Mesenchymal stem cell (in vitro differentiated cells and primary cell): ENCODE measurements at regions not wholly inside any gene's neighbourhood (a gene's known extent, or its start where the extent isn't known, plus 50 kb on each side); places are given as distances from the start of the nearest gene placed in this dataset.
A peak's percentile ranks its signal among the peaks of the same experiment; 100 is the strongest.

ENCODE experiments used
- DNase-seq: peaks from one replicate; pipeline ENCODE4 v3.0.0-alpha.2; 2013
- H2AFZ ChIP-seq: one replicate; pipeline ENCODE4 v1.6.1; 2013; ENCODE audit warnings: low read depth, mild to moderate bottlenecking, control low read depth, inconsistent platforms, low read length, moderate library complexity
- H2AK5ac ChIP-seq: 2 replicates; pipeline ENCODE4 v1.6.1; 2013; ENCODE audit warnings: low read length, moderate library complexity, mild to moderate bottlenecking, inconsistent platforms; ENCODE audit not compliant: severe bottlenecking
- H2BK120ac ChIP-seq: one replicate; pipeline ENCODE4 v1.6.1; 2013; ENCODE audit warnings: low read depth, mild to moderate bottlenecking, inconsistent platforms, low read length, moderate library complexity
- H2BK12ac ChIP-seq, 2 experiments: one replicate each; pipeline ENCODE4 v1.6.1; 2013; ENCODE audit warnings: inconsistent platforms in 2 of 2, low read length in 2 of 2, mild to moderate bottlenecking in 2 of 2, moderate library complexity in 2 of 2, control low read depth in 1 of 2
- H2BK15ac ChIP-seq: one replicate; pipeline ENCODE4 v1.6.1; 2013; ENCODE audit warnings: mild to moderate bottlenecking, low read depth, inconsistent platforms; ENCODE audit not compliant: poor library complexity, severe bottlenecking
- H2BK5ac ChIP-seq: 2 replicates; pipeline ENCODE4 v1.6.1; 2013; ENCODE audit warnings: low read depth, mild to moderate bottlenecking, low read length, control low read depth, inconsistent platforms; ENCODE audit not compliant: poor library complexity, severe bottlenecking
- H3K14ac ChIP-seq, 2 experiments: one replicate each; pipeline ENCODE4 v1.6.1; 2013; ENCODE audit warnings: inconsistent platforms in 2 of 2, low read length in 2 of 2, control low read depth in 1 of 2, mild to moderate bottlenecking in 1 of 2, moderate library complexity in 1 of 2
- H3K18ac ChIP-seq, 2 experiments: one replicate each; pipeline ENCODE4 v1.6.1; 2013; ENCODE audit warnings: inconsistent platforms in 2 of 2, low read length in 2 of 2, control low read depth in 1 of 2, low read depth in 1 of 2, mild to moderate bottlenecking in 1 of 2
- H3K23ac ChIP-seq, 2 experiments: one replicate each; pipeline ENCODE4 v1.6.1; 2013; ENCODE audit warnings: inconsistent platforms in 2 of 2, low read length in 2 of 2, mild to moderate bottlenecking in 2 of 2, moderate library complexity in 2 of 2, control low read depth in 1 of 2
- H3K27ac ChIP-seq: 2 replicates; pipeline ENCODE4 v1.5.1; 2013; ENCODE audit warnings: mild to moderate bottlenecking, moderate library complexity, low read length, control low read depth, inconsistent platforms; ENCODE audit not compliant: poor library complexity, severe bottlenecking
- H3K27me3 ChIP-seq, 2 experiments: 2 replicates each; pipeline versions ENCODE4 v1.6.1 to v1.7.0; 2013; ENCODE audit warnings: low read length in 2 of 2, mild to moderate bottlenecking in 2 of 2, moderate library complexity in 2 of 2, control low read depth in 1 of 2, inconsistent platforms in 1 of 2; ENCODE audit not compliant: control insufficient read depth in 1 of 2, insufficient read depth in 1 of 2
- H3K36me3 ChIP-seq, 2 experiments: 2 replicates each; pipeline versions ENCODE4 v1.6.1 to v1.7.0; 2013; ENCODE audit warnings: low read length in 2 of 2, control low read depth in 1 of 2, inconsistent platforms in 1 of 2, low read depth in 1 of 2, mild to moderate bottlenecking in 1 of 2; ENCODE audit not compliant: insufficient read depth in 2 of 2, control insufficient read depth in 1 of 2
- H3K4ac ChIP-seq, 2 experiments: one replicate each; pipeline ENCODE4 v1.6.1; 2013; ENCODE audit warnings: inconsistent platforms in 2 of 2, low read length in 2 of 2, mild to moderate bottlenecking in 2 of 2, moderate library complexity in 2 of 2, control low read depth in 1 of 2, low read depth in 1 of 2
- H3K4me1 ChIP-seq: 2 replicates; pipeline ENCODE4 v1.6.1; 2013; ENCODE audit warnings: low read depth, low read length, control low read depth; ENCODE audit not compliant: control insufficient read depth, insufficient read depth
- H3K4me2 ChIP-seq: 2 replicates; pipeline ENCODE4 v1.6.1; 2013; ENCODE audit warnings: low read length, mild to moderate bottlenecking, inconsistent platforms; ENCODE audit not compliant: poor library complexity, severe bottlenecking
- H3K4me3 ChIP-seq, 2 experiments: 2 replicates each; pipeline versions ENCODE4 v1.5.1 to v1.7.0; 2013; ENCODE audit warnings: low read length in 2 of 2, mild to moderate bottlenecking in 2 of 2, control low read depth in 1 of 2, low read depth in 1 of 2; ENCODE audit not compliant: insufficient read depth in 1 of 2
- H3K79me1 ChIP-seq: replicated peaks from 2 replicates; pipeline ENCODE4 v1.6.1; 2013; ENCODE audit warnings: mild to moderate bottlenecking, control low read depth, low read length, inconsistent platforms; ENCODE audit not compliant: poor library complexity, severe bottlenecking
- H3K9ac ChIP-seq: 2 replicates; pipeline ENCODE4 v1.7.0; 2013; ENCODE audit warnings: mild to moderate bottlenecking, low read length, moderate library complexity
- H3K9me3 ChIP-seq: 2 replicates; pipeline ENCODE4 v1.7.0; 2013; ENCODE audit warnings: mild to moderate bottlenecking, low read length; ENCODE audit not compliant: control insufficient read depth
- H4K8ac ChIP-seq: one replicate; pipeline ENCODE4 v1.6.1; 2013; ENCODE audit warnings: inconsistent platforms, mild to moderate bottlenecking, low read length, moderate library complexity
- H4K91ac ChIP-seq: one replicate; pipeline ENCODE4 v1.6.1; 2013; ENCODE audit warnings: mild to moderate bottlenecking, low read length, inconsistent platforms
- WGBS: methylation state at CpG from one replicate; pipeline ENCODE4 v1.1.7; 2013; ENCODE audit warnings: mixed read lengths; 5-methylcytosine and 5-hydroxymethylcytosine counted together

GRCh38 chr7:90111-91063 lies 102.0 kb upstream of the FAM20C start:
- H3K27ac ChIP-seq, result peak overlapping the region; percentile 75
- 80% methylated on average over 13 of the region's 13 CpGs for WGBS
- H2BK5ac ChIP-seq, result no peak overlapping the region
- peak overlapping the region; percentile 23 to 95 for H3K18ac ChIP-seq
- H2AK5ac ChIP-seq, result no peak overlapping the region
- no peak overlapping the region for H2AFZ ChIP-seq
- H2BK12ac ChIP-seq, result peak overlapping the region; percentile 50 to 88
- H3K9ac ChIP-seq, result peak overlapping the region; percentile 75
- H3K14ac ChIP-seq, result peak overlapping the region in 1 of 2 experiments; percentile 95
- H3K36me3 ChIP-seq, result no peaks in the 10 kb centered on the region
- peak overlapping the region in 1 of 2 experiments; percentile 84 for H3K4ac ChIP-seq
- H3K4me3 ChIP-seq, result peak overlapping the region in 1 of 2 experiments; percentile 64
- H3K79me1 ChIP-seq, result no peaks in the 10 kb centered on the region
- peak overlapping the region; percentile 62 for H4K8ac ChIP-seq
- H3K4me2 ChIP-seq, result no peak overlapping the region
- peak; percentile 93 for DNase-seq
- H4K91ac ChIP-seq, result peak overlapping the region; percentile 34
- H3K4me1 ChIP-seq, result peaks cover 52% of the 10 kb centered on the region
- H3K9me3 ChIP-seq, result no peaks in the 10 kb centered on the region
- H2BK120ac ChIP-seq, result no peak overlapping the region
- H2BK15ac ChIP-seq, result no peak overlapping the region
- no peak overlapping the region for H3K23ac ChIP-seq
- no peaks in the 10 kb centered on the region for H3K27me3 ChIP-seq

GRCh38 chr7:91396-92175 lies 100.8 kb upstream of the FAM20C start:
- no peak overlapping the region for H2AFZ ChIP-seq
- peak overlapping the region in 1 of 2 experiments; percentile 64 for H3K4me3 ChIP-seq
- peak overlapping the region; percentile 24 for H2BK120ac ChIP-seq
- H3K23ac ChIP-seq, result no peak overlapping the region
- WGBS, result 81% methylated on average over 18 of the region's 18 CpGs
- H2AK5ac ChIP-seq, result no peak overlapping the region
- no peak overlapping the region for H2BK15ac ChIP-seq
- H3K4me1 ChIP-seq, result peaks cover 40% of the 10 kb centered on the region
- H3K4me2 ChIP-seq, result no peak overlapping the region
- H3K79me1 ChIP-seq, result no peaks in the 10 kb centered on the region
- H3K9me3 ChIP-seq, result peaks cover 2% of the 10 kb centered on the region
- peak overlapping the region; percentile 46 for H4K91ac ChIP-seq
- H2BK12ac ChIP-seq, result peak overlapping the region in 1 of 2 experiments; percentile 83
- peak overlapping the region in 1 of 2 experiments; percentile 16 for H3K18ac ChIP-seq
- peak overlapping the region in 1 of 2 experiments; percentile 35 for H3K14ac ChIP-seq
- H4K8ac ChIP-seq, result no peak overlapping the region
- H3K27me3 ChIP-seq, result no peaks in the 10 kb centered on the region
- DNase-seq, result no peak
- H2BK5ac ChIP-seq, result no peak overlapping the region
- no peaks in the 10 kb centered on the region for H3K36me3 ChIP-seq
- H3K27ac ChIP-seq, result no peak overlapping the region
- H3K4ac ChIP-seq, result peak overlapping the region in 1 of 2 experiments; percentile 61
- H3K9ac ChIP-seq, result no peak overlapping the region

- H2AK5ac ChIP-seq, result no peak overlapping the region
- no peak overlapping the region for H3K14ac ChIP-seq
- no peak for DNase-seq
- WGBS, result 82% methylated on average over 6 of the region's 6 CpGs
- no peak overlapping the region for H3K18ac ChIP-seq
- no peaks in the 10 kb centered on the region for H3K36me3 ChIP-seq
- H3K79me1 ChIP-seq, result no peaks in the 10 kb centered on the region
- H2BK12ac ChIP-seq, result no peak overlapping the region
- no peak overlapping the region for H3K27ac ChIP-seq
- H3K9me3 ChIP-seq, result peaks cover 7% of the 10 kb centered on the region
- no peak overlapping the region for H3K4ac ChIP-seq
- H2BK15ac ChIP-seq, result no peak overlapping the region
- H4K8ac ChIP-seq, result no peak overlapping the region
- H3K4me3 ChIP-seq, result no peak overlapping the region
- H3K4me1 ChIP-seq, result peaks cover 36% of the 10 kb centered on the region
- no peak overlapping the region for H4K91ac ChIP-seq
- no peak overlapping the region for H3K9ac ChIP-seq
- no peak overlapping the region for H2BK120ac ChIP-seq
- no peaks in the 10 kb centered on the region for H3K27me3 ChIP-seq
- no peak overlapping the region for H2BK5ac ChIP-seq
- no peak overlapping the region for H3K4me2 ChIP-seq
- H3K23ac ChIP-seq, result no peak overlapping the region
- H2AFZ ChIP-seq, result no peak overlapping the region
Observed at GRCh38 chr7:92231-92674, 100.1 kb upstream of the FAM20C start.
